H4 (cell line): ENCODE measurements at regions not wholly inside any gene's neighbourhood (a gene's known extent, or its start where the extent isn't known, plus 50 kb on each side); places are given as distances from the start of the nearest gene placed in this dataset.

Source experiments
- DNase-seq: peaks from one replicate; pipeline ENCODE4 v3.0.0-alpha.2; 2015; ENCODE audit warnings: low spot score

- peak; percentile 64 for DNase-seq
Measured at GRCh38 chr10:118835682-118836326, 81.0 kb upstream of the CACUL1 start.

DNA sequence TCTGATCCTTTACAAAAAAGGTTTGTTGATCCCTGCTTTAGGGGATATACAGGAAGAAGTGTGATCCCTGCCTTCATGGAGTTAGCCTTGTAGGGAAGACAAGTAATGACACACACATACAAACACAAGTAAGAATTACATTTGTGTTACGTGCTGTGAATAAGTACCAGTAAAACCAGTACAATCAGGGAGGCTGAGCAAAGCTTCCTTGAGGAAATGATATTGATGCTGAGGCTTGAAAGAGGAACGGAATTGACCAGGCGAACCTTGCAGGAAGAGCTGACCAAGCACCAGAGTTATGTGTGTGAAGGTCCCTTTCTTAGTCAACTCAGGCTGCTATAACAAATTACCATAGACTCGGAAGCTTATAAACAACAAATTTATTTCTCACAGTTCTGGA, 83.6 kb upstream of the CACUL1 start:
- no peak for DNase-seq

GRCh38 chr10:118839348-118839747, 84.6 kb upstream of the CACUL1 start:
- DNase-seq: no peak

GRCh38 chr10:118840071-118840775, 85.5 kb upstream of the CACUL1 start:
- peak; percentile 29 for DNase-seq

DNA sequence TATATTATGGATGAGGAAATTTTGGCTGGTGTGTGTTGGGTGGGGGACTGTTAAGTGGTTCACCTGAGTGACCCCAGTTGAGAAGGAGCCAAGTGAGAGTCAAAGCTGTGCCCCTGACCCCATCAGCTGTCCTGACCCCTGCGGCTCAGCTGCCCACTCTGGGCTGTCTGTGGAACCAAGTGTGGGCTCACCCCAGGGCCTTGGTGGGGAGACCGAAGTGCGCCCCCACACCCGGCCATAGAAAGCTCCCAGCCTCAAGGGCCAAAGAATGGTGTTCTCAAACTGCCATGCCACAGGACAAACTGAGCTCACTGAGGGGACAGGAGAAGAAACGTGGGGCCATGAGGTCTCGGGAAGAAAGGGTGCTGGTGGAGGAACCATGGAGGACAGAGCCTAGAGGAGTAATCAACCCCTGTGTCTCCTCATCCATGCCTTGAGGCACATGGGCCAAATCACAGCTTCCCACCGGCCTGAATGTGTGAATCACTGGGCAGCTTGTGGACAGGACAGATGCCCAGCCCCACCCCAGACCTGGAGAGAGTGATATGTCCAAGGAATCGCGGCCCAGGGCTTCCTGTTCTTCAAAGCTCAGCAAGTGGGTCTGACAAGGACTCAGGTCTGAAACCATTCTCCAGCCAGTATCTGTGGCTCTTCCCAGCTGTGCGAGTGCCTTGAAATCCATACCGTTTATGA, 86.2 kb upstream of the CACUL1 start:
- DNase-seq: no peak

DNA sequence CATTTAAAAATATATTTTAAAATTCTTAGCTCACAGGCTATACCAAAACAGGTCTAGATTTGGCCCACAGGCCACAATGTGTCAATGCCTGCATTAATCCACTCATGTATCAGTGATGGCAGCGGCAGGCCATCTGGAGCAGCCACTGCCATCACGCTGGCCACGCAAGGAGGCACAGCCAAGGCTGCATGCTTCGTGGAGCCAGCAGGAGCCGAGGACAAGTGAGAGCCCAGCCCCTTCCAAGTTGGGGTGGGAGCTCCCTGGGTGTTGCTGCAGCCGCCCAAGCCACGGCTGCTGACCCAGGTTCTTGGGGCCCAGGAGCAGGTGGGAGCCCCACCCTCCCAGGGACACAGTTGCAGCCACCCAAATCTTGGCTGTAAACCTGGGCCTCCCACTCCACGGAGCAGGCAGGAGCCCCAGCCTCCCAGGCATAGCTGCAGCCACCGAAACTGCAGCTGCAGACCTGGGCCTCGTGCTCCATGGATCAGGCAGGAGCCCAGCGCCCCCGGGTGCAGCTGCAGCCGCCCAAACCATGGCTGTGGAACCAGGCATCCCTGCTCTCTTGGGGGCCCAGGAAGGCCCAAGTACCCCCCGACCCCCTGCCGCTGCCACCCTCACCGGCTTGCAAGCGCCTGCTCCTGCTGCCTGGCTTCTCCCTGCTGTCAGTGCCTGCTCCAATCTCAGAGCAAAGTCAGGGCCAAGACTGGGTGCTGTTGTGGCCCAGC, 87.3 kb upstream of the CACUL1 start:
- DNase-seq: no peak

- no peak for DNase-seq
Measured at GRCh38 chr10:118842843-118843624, 88.3 kb upstream of the CACUL1 start.

- DNase-seq: no peak
Measured at GRCh38 chr10:118843647-118844265, 89.0 kb upstream of the CACUL1 start.

DNA sequence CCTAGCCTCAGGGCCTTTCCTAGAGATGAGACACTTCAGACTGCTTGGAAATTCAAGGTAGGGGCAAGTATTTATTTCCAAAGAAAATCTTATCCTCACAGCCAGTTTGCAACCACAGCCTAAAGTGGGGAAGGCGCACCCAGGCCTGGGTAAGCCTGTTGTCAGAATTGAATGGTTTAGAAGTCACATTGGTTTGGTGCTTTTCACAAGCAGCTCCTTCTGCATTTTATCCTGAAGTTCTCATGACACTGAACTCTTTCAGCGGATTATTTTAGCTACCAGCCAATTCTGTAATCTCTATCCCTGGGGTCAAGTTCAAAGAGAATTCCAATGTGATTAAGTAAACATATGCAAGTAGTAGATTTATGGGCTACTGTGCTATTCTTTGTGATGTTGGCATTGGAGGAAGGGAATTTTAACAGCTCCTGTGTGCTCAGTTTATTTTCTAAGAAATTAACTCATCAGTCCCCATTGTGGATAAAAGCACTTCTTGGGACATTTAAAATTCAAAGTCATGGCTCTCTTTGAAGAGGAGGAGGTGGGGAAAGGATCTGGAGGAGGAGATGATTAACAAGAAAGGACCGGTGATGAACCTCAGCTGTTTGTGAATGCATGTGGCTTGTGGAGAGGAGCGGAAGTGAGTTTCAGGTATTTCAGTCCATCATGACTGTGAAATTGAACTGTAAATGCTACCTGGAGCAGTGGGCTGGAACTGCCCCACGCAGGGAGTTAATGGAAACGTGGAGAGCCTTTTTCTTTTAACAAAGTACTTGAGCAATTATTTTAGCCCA, 90.2 kb upstream of the CACUL1 start:
- DNase-seq: no peak

GRCh38 chr10:118845776-118846175, 91.0 kb upstream of the CACUL1 start:
- no peak for DNase-seq

DNA sequence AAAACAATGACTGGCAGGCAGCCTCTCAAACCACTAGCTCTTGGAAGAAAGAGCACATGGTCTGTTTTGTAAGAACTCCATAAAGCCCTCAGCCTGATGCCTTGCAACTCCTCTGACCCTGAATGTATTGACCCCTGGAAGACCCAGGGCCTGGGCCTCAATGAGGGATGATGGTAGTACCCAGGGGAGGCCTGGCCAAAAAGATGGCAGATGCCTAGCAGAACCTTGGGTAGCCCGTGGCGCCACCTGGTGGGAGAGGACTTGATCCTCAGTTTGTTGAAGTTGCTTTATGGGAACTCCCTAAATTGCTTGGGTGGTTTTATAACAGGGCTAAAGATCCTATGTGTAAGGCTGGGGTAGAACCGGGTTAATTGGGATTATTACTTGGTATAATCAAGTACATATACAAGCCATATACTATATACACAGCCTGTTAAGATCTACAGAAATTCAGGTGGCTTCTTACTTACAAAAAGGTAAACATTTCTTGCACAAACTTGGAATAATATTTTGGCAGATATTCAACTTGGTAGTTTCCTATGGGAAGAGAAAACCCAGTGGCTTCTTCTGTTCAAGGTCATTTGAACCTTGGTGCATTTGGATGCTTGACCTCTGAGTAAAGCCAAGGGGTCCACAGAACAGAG, 95.8 kb upstream of the CACUL1 start:
- peak; percentile 56 for DNase-seq

DNA sequence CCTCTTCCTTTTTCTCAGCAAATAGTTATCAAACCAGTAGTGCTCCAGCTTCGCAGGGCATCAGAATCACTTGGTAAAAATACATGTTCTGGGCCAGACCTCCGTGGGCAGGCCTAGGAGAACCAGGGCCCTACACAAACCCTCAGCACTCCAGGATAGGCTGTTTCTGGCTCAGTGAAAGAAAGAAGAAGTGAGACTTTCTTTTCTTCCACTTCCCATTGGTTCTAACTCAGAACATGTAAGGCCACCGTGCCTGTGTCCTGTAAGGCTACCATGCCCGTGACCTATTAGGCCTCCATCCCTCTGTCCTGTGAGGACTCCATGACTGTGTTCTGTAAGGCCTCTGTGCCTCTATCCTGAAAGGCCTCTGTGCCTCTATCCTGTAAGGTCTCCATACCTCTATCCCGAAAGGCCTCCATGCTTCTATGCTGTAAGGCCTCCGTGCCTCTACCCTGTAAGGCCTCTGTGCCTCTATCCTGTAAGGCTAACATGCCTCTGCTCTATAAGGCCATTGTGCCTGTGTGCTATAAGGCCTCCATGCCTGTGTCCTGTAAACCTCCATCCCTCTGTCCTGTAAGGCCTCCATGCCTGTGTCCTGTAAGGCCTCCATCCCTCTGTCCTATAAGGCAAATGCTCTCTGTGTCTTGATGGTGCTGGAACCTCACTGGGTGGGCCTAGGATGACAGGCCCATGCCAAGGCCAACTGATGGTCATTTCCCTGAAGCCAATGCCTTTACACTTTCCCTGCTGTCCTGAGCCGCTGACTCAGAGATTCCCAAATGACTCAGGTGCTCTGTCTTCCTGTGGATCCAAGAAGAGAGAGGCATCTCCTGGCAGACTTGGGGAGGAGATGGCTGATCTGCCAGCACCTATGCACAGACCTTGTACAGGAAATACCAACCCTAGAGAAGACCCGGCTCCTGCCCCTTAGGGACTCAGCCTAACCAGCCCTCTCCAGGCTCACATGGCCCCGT, 96.6 kb upstream of the CACUL1 start:
- no peak for DNase-seq

- DNase-seq: no peak
Measured at GRCh38 chr10:118853916-118854315, 99.1 kb upstream of the CACUL1 start.

GRCh38 chr10:118856106-118856505, 101.3 kb upstream of the CACUL1 start:
- DNase-seq: no peak

- no peak for DNase-seq
Measured at GRCh38 chr10:118865998-118866693, 111.4 kb upstream of the CACUL1 start.

DNA sequence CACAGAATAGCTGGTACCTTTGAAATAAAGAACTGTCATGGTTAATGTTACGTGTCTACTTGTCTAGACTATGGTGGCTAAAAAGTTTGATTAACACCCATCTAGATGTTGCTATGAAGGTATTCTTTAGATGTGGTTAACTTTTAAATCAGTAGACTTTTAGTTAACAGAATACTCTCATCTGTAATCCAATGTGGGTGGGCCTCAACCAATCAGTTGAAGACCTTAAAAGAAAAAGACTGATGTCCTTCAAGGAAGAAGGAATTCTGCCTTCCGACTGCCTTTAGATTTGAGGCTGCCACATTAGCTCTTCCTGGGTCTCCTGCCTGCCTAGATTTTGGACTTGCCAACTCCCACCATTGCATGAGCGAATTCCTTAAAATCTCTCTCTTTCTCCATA, 113.0 kb upstream of the CACUL1 start:
- DNase-seq: no peak

DNA sequence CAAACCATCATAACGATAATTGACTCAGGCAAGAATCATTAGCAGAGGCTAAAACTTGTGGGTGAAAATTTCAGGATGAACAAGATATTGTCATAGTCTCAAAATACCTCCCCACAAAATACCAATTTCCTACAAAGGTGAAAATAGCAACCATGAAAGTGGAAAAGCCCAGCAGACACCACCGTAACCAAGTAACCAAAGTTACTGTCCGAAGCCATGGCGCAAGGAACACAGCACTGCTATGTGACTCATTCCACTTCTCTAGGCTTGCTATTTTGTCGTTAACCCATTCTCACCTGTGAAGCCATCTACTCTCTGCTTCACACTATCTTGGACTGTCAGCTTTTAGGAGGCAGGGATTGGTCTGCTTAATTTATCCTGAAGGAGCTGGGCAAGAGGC, 113.8 kb upstream of the CACUL1 start:
- no peak for DNase-seq
